SU-DHL-6 (cell line): ENCODE measurements at regions not wholly inside any gene's neighbourhood (a gene's known extent, or its start where the extent isn't known, plus 50 kb on each side); places are given as distances from the start of the nearest gene placed in this dataset.

Experiments
- H2AFZ ChIP-seq: fragments of 200-600 bp; sonication (generic); 2 replicates; pipeline ENCODE4 v1.6.1; 2014; ENCODE audit warnings: low read depth, mild to moderate bottlenecking, moderate library complexity, mixed read lengths, antibody characterized with exemption, low read length; ENCODE audit not compliant: severe bottlenecking
- H3F3A ChIP-seq: fragments of 200-600 bp; shearing (Covaris generic); 2 replicates; pipeline ENCODE4 v1.6.0; 2016; ENCODE audit warnings: antibody characterized with exemption, mild to moderate bottlenecking; ENCODE audit not compliant: insufficient read depth
- H3K27ac ChIP-seq: fragments of 200-600 bp; sonication (generic); 2 replicates; pipeline ENCODE4 v1.5.1; 2016; ENCODE audit warnings: low read depth, mild to moderate bottlenecking, low read length, moderate library complexity, mixed read lengths
- H3K27me3 ChIP-seq: fragments of 200-600 bp; sonication (generic), shearing (Covaris generic); 2 replicates; pipeline ENCODE4 v1.6.0; 2014; ENCODE audit warnings: mild to moderate bottlenecking, low read length
- H3K36me3 ChIP-seq: fragments of 200-600 bp; sonication (generic); 2 replicates; pipeline ENCODE4 v1.6.1; 2014; ENCODE audit warnings: mild to moderate bottlenecking, low read length, mixed read lengths
- H3K4me2 ChIP-seq: fragments of 300-600, 200-600 bp; shearing (Covaris generic), sonication (generic); 2 replicates; pipeline ENCODE4 v1.6.0; 2014; ENCODE audit warnings: low read length, low read depth, mild to moderate bottlenecking; ENCODE audit not compliant: poor library complexity, severe bottlenecking
- H3K4me3 ChIP-seq: fragments of 200-600 bp; sonication (generic); 2 replicates; pipeline ENCODE4 v1.5.1; 2014; ENCODE audit warnings: antibody characterized with exemption, low read length, mild to moderate bottlenecking, mixed read lengths; ENCODE audit not compliant: insufficient read depth, poor library complexity, severe bottlenecking
- H3K79me2 ChIP-seq: fragments of 200-600 bp; sonication (generic); 2 replicates; pipeline ENCODE4 v1.6.1; 2014; ENCODE audit warnings: mild to moderate bottlenecking, low read length, moderate library complexity; ENCODE audit not compliant: insufficient read depth
- H3K9ac ChIP-seq: fragments of 200-600 bp; sonication (generic); 2 replicates; pipeline ENCODE4 v1.7.0; 2014; ENCODE audit warnings: mild to moderate bottlenecking, low read length
- H3K9me2 ChIP-seq: fragments of 200-600 bp; sonication (generic); replicated peaks from 2 replicates; pipeline ENCODE4 v1.6.1; 2014; ENCODE audit warnings: low read length; ENCODE audit not compliant: insufficient read depth
- H3K9me3 ChIP-seq: fragments of 200-600 bp; sonication (generic); 2 replicates; pipeline ENCODE4 v1.6.1; 2014; ENCODE audit warnings: low read length, mixed read lengths; ENCODE audit not compliant: insufficient read depth
- H4K20me1 ChIP-seq: fragments of 200-600 bp; sonication (generic); 2 replicates; pipeline ENCODE4 v1.6.1; 2014; ENCODE audit warnings: low read depth, mild to moderate bottlenecking, antibody characterized with exemption, low read length, moderate library complexity, mixed read lengths
- CTCF ChIP-seq: fragments of 200-600 bp; sonication (generic); IDR thresholded peaks from one replicate; pipeline ENCODE4 v1.5.1; 2017; ENCODE audit warnings: antibody characterized with exemption, mild to moderate bottlenecking, low read length, moderate library complexity; ENCODE audit not compliant: insufficient read depth, poor library complexity, severe bottlenecking
- EZH2phosphoT487 ChIP-seq: fragments of 200-600 bp; sonication (generic), shearing (Covaris generic); conservative IDR thresholded peaks from 2 replicates; pipeline ENCODE4 v1.6.1; 2018; ENCODE audit warnings: mild to moderate bottlenecking, antibody characterized with exemption, low read length, moderate library complexity, mixed read lengths

- Histone ChIP-seq H3F3A (no peaks in the 10 kb centered on the region), H3K79me2 (no peaks in the 10 kb centered on the region), H3K4me2 (no peak overlapping the region), H3K36me3 (no peaks in the 10 kb centered on the region), H3K9me3 (no peaks in the 10 kb centered on the region), H3K9me2 (no peaks in the 10 kb centered on the region), H4K20me1 (no peaks in the 10 kb centered on the region), H2AFZ (no peak overlapping the region), H3K27me3 (no peaks in the 10 kb centered on the region), H3K4me3 (no peak overlapping the region), H3K27ac (no peak overlapping the region), H3K9ac (no peak overlapping the region)
- no peak for TF ChIP-seq EZH2phosphoT487
- no peak for TF ChIP-seq CTCF
Measured at GRCh38 chr2:123153041-123153440, 872.0 kb upstream of the CNTNAP5 start.

GRCh38 chr2:123154195-123154594, 870.9 kb upstream of the CNTNAP5 start:
- Histone ChIP-seq H3K9me3 (no peaks in the 10 kb centered on the region), H3K9ac (no peak overlapping the region), H3K79me2 (no peaks in the 10 kb centered on the region), H3F3A (no peaks in the 10 kb centered on the region), H3K4me3 (no peak overlapping the region), H2AFZ (no peak overlapping the region), H3K4me2 (no peak overlapping the region), H3K9me2 (no peaks in the 10 kb centered on the region), H4K20me1 (no peaks in the 10 kb centered on the region), H3K27ac (no peak overlapping the region), H3K36me3 (no peaks in the 10 kb centered on the region), H3K27me3 (no peaks in the 10 kb centered on the region)
- TF ChIP-seq CTCF = no peak
- no peak for TF ChIP-seq EZH2phosphoT487

- no peaks in the 10 kb centered on the region for H4K20me1 ChIP-seq
- no peaks in the 10 kb centered on the region for H3F3A ChIP-seq
- TF ChIP-seq CTCF = no peak
- no peak for TF ChIP-seq EZH2phosphoT487
- no peak overlapping the region for H3K9ac ChIP-seq
- H2AFZ ChIP-seq = no peak overlapping the region
- H3K36me3 ChIP-seq = no peaks in the 10 kb centered on the region
- no peaks in the 10 kb centered on the region for H3K9me2 ChIP-seq
- H3K9me3 ChIP-seq = no peaks in the 10 kb centered on the region
- no peaks in the 10 kb centered on the region for H3K79me2 ChIP-seq
- no peak overlapping the region for H3K4me2 ChIP-seq
- H3K27ac ChIP-seq = no peak overlapping the region
- no peak overlapping the region for H3K4me3 ChIP-seq
- H3K27me3 ChIP-seq = no peaks in the 10 kb centered on the region
Measured at GRCh38 chr2:123157016-123157415, 868.1 kb upstream of the CNTNAP5 start.
